ENCODE measurements at regions not wholly inside any gene's neighbourhood (a gene's known extent, or its start where the extent isn't known, plus 50 kb on each side); places are given as distances from the start of the nearest gene placed in this dataset.
A peak's percentile ranks its signal among the peaks of the same experiment; 100 is the strongest.

DNA sequence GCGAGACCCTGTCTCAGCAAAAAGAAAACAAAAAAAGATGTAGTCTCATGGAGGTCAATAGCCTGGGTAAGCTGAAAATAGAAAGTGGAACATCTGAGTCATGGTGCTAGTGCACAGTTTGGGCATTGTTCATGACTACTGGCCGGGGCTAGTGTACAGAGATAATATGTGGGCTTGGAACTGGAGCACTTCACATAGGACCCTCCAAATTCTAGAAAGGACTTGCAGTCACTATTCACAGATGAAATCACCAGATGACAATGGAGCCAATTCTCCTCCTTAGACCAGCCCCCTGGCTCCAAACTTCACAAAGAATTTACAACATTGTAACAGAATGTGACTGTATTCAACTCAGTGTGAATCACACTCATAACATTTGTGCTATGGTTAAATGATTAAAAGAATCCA, 367.8 kb upstream of the SLC7A11 start:
- TF ChIP-seq, protein P1, sequence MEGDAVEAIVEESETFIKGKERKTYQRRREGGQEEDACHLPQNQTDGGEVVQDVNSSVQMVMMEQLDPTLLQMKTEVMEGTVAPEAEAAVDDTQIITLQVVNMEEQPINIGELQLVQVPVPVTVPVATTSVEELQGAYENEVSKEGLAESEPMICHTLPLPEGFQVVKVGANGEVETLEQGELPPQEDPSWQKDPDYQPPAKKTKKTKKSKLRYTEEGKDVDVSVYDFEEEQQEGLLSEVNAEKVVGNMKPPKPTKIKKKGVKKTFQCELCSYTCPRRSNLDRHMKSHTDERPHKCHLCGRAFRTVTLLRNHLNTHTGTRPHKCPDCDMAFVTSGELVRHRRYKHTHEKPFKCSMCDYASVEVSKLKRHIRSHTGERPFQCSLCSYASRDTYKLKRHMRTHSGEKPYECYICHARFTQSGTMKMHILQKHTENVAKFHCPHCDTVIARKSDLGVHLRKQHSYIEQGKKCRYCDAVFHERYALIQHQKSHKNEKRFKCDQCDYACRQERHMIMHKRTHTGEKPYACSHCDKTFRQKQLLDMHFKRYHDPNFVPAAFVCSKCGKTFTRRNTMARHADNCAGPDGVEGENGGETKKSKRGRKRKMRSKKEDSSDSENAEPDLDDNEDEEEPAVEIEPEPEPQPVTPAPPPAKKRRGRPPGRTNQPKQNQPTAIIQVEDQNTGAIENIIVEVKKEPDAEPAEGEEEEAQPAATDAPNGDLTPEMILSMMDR (IDR thresholded peaks at IDR 0.05; ENCODE audit: poor library complexity, severe bottlenecking) = no peak
- H3K9me3 ChIP-seq (ENCODE audit: severe bottlenecking) = peaks cover 2% of the 10 kb centered on the region
- peak; percentile 27; the same call in 1 of the 3 replicates for ATAC-seq (ENCODE audit: low read depth)
- no peak overlapping the region for H3K27ac ChIP-seq (ENCODE audit: poor library complexity, severe bottlenecking)
- no peaks in the 10 kb centered on the region for H3K27me3 ChIP-seq (ENCODE audit: insufficient read depth, poor library complexity, severe bottlenecking)
- no peaks in the 10 kb centered on the region for H3K4me1 ChIP-seq (ENCODE audit: insufficient read depth, poor library complexity, severe bottlenecking)
- H3K36me3 ChIP-seq (ENCODE audit: low read depth) = no peaks in the 10 kb centered on the region
- H3K4me3 ChIP-seq (ENCODE audit: severe bottlenecking) = no peak overlapping the region
- DNase-seq (ENCODE audit: low spot score) = no peak

DNA sequence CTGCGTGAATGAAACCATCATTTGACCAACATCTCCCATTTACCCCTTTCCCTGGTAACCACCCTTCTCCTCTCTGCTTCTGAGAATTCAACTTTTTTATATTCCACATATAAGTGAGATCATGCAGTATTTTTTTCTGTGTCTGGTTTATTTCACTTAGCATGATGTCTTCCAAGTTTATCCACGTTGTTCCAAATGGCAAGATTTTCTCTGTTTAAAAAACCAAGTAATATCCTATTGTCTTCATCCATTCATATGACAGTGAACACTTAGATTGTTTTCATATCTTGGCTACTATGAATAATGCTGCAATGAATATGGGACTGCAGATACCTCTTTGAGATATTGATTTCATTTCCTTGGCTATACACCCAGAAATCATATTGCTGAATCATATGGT, 362.4 kb upstream of the SLC7A11 start:
- H3K27ac ChIP-seq (ENCODE audit: poor library complexity, severe bottlenecking) = no peak overlapping the region
- DNase-seq (ENCODE audit: low spot score) (no peak), ATAC-seq (ENCODE audit: low read depth) (no peak)

DNA sequence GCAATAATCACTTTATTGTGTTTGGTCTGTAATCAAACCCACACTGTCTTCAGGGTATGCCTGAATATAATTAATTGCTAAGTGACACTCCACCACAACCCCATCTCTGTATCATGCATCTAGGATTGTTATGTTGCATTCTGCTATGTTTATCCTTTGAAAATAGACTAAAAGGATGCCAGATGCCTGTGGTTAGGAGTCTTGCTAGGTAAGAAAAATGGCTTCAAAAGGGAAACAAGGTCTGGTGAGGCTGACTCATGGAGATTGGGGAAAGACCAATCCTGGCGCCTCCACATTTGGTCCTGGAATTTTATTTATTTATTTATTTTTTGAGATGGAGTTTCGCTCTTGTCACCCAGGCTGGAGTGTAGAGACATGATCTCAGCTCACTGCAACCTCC, 360.5 kb upstream of the SLC7A11 start:
- ATAC-seq (ENCODE audit: low read depth) (no peak), DNase-seq (ENCODE audit: low spot score) (no peak)
- Histone ChIP-seq H3K36me3 (ENCODE audit: low read depth) (no peaks in the 10 kb centered on the region), H3K9me3 (ENCODE audit: severe bottlenecking) (peaks cover 2% of the 10 kb centered on the region), H3K4me3 (ENCODE audit: severe bottlenecking) (no peak overlapping the region), H3K4me1 (ENCODE audit: insufficient read depth, poor library complexity, severe bottlenecking) (no peaks in the 10 kb centered on the region), H3K27ac (ENCODE audit: poor library complexity, severe bottlenecking) (no peak overlapping the region), H3K27me3 (ENCODE audit: insufficient read depth, poor library complexity, severe bottlenecking) (no peaks in the 10 kb centered on the region)
- TF ChIP-seq, protein P1 (IDR thresholded peaks at IDR 0.05; ENCODE audit: poor library complexity, severe bottlenecking) = no peak

More for the DNA sequence above, 362.4 kb upstream of the SLC7A11 start:
- H3K4me3 ChIP-seq (ENCODE audit: severe bottlenecking) = no peak overlapping the region
- peaks cover 2% of the 10 kb centered on the region for H3K9me3 ChIP-seq (ENCODE audit: severe bottlenecking)
- no peaks in the 10 kb centered on the region for H3K36me3 ChIP-seq (ENCODE audit: low read depth)
- no peaks in the 10 kb centered on the region for H3K4me1 ChIP-seq (ENCODE audit: insufficient read depth, poor library complexity, severe bottlenecking)
- TF ChIP-seq, protein P1 (IDR thresholded peaks at IDR 0.05; ENCODE audit: poor library complexity, severe bottlenecking) = no peak
- no peaks in the 10 kb centered on the region for H3K27me3 ChIP-seq (ENCODE audit: insufficient read depth, poor library complexity, severe bottlenecking)

DNA sequence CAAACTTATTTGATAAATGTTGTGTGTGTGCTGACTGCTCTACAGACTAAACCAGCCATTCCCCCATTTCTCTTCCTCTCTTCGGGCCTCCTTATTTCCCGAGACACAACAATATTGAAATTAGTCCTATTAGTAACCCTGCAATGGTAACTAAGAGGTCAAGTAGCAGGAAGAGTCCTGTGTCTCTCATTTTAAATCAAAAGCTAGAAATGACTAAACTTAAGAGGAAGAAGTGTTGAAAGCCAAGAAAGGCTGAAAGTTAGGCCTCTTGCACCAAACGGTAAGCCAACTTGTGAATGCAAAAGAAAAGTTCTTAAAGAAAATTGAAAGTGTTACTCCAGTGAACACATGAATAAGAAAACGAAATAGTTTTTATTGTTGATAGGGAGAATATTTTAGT, 357.8 kb upstream of the SLC7A11 start:
- H3K27ac ChIP-seq (ENCODE audit: poor library complexity, severe bottlenecking) = no peak overlapping the region
- H3K4me3 ChIP-seq (ENCODE audit: severe bottlenecking) = no peak overlapping the region
- DNase-seq (ENCODE audit: low spot score) = no peak
- TF ChIP-seq, protein P1 (IDR thresholded peaks at IDR 0.05; ENCODE audit: poor library complexity, severe bottlenecking) = no peak
- no peaks in the 10 kb centered on the region for H3K9me3 ChIP-seq (ENCODE audit: severe bottlenecking)
- no peak for ATAC-seq (ENCODE audit: low read depth)
- no peaks in the 10 kb centered on the region for H3K27me3 ChIP-seq (ENCODE audit: insufficient read depth, poor library complexity, severe bottlenecking)
- no peaks in the 10 kb centered on the region for H3K4me1 ChIP-seq (ENCODE audit: insufficient read depth, poor library complexity, severe bottlenecking)
- H3K36me3 ChIP-seq (ENCODE audit: low read depth) = no peaks in the 10 kb centered on the region

DNA sequence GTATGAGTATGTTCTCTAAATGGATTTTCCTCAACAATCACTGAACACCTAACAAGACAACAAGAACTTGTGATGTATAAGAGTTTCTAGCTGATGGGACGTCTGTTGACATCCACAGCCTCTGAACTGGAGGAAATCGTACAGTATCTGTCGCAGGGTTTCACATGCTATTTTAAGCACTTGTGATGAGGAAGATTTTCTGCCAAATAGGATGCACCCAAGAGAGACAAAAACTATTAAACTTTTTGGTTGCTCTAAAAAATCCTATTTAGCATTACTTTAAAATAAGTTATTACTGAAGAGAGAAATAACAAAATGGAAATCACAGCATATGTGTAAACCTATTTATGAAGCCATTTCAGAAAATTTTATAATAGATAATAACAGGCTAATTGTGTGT, 356.1 kb upstream of the SLC7A11 start:
- Histone ChIP-seq H3K9me3 (ENCODE audit: severe bottlenecking) (no peaks in the 10 kb centered on the region), H3K4me3 (ENCODE audit: severe bottlenecking) (no peak overlapping the region), H3K36me3 (ENCODE audit: low read depth) (no peaks in the 10 kb centered on the region), H3K4me1 (ENCODE audit: insufficient read depth, poor library complexity, severe bottlenecking) (no peaks in the 10 kb centered on the region), H3K27me3 (ENCODE audit: insufficient read depth, poor library complexity, severe bottlenecking) (no peaks in the 10 kb centered on the region), H3K27ac (ENCODE audit: poor library complexity, severe bottlenecking) (no peak overlapping the region)
- TF ChIP-seq, protein P1 (IDR thresholded peaks at IDR 0.05; ENCODE audit: poor library complexity, severe bottlenecking) = no peak
- ATAC-seq (ENCODE audit: low read depth) (no peak), DNase-seq (ENCODE audit: low spot score) (no peak)
